Adrenal gland (tissue), 9 donors: ENCODE measurements at regions not wholly inside any gene's neighbourhood (a gene's known extent, or its start where the extent isn't known, plus 50 kb on each side); places are given as distances from the start of the nearest gene placed in this dataset.

Source experiments
- DNase-seq, 7 donors: peaks; one replicate each; pipeline ENCODE4 v3.0.0-alpha.2; 2019 to 2020
- H3K27ac ChIP-seq, 5 donors: fragments of 200-600 bp; sonication (generic) in 4 of 5; 1 replicate in 3 of 5; 2 replicates in 2 of 5; pipeline versions ENCODE4 v1.5.1 to v1.8.0; 2016 to 2020; ENCODE audit warnings: mild to moderate bottlenecking in 1 of 5
- H3K27me3 ChIP-seq: fragments of 200-600 bp; 2 replicates; pipeline ENCODE4 v1.8.0; 2021
- H3K36me3 ChIP-seq, 2 donors: fragments of 200-600 bp; replicated peaks in 1 of 2; 1 replicate in 1 of 2; 2 replicates in 1 of 2; pipeline versions ENCODE4 v1.5.1 to v1.8.0; 2018 to 2022
- H3K4me1 ChIP-seq, 2 donors: fragments of 200-600 bp; replicated peaks in 1 of 2; 1 replicate in 1 of 2; 2 replicates in 1 of 2; pipeline versions ENCODE4 v1.5.1 to v1.8.0; 2018 to 2021
- H3K4me3 ChIP-seq, 4 donors: fragments of 200-600 bp; sonication (generic) in 3 of 4; one replicate each; pipeline ENCODE4 v1.5.1; 2016 to 2018
- H3K9me3 ChIP-seq, 3 donors: fragments of 200-600 bp; sonication (generic) in 1 of 3; replicated peaks in 1 of 3; 1 replicate in 2 of 3; 2 replicates in 1 of 3; pipeline versions ENCODE4 v1.5.1 to v1.8.0; 2016 to 2021
- CTCF ChIP-seq, 6 experiments: fragments of 450-650 bp in 4 of 6; fragments of 200-600 bp in 2 of 6; sonication (generic) in 1 of 6; IDR thresholded peaks; 1 replicate in 5 of 6; 2 replicates in 1 of 6; pipeline versions ENCODE4 v1.5.1 to v1.8.0; 2016 to 2021; ENCODE audit warnings: antibody characterized with exemption in 6 of 6, mild to moderate bottlenecking in 2 of 6, moderate library complexity in 1 of 6
- POLR2A ChIP-seq, 2 donors: fragments of 450-650 bp; IDR thresholded peaks; one replicate each; pipeline ENCODE4 v1.6.1; 2017; ENCODE audit warnings: antibody characterized with exemption in 2 of 2, mild to moderate bottlenecking in 2 of 2, moderate library complexity in 1 of 2
- WGBS, 4 donors: extraction: QIAGEN DNeasy Blood & Tissue Kit in 2 of 4; methylation state at CpG; one replicate each; pipeline versions ENCODE4 v1.1.5 to v1.1.7; 2013 to 2017; 5-methylcytosine and 5-hydroxymethylcytosine counted together
- intact Hi-C, 2 donors: fragments of 100-400 bp; cut with DNase I; formaldehyde crosslinking; loops; one replicate each; pipeline versions ENCODE4 v1.14.1 to v1.15.0; 2022 to 2023
- donor health status: healthy with polysubstance abuse.
- donor health status: Bipolar disorder and iron deficiency.
- donor health status: DM: yes; HTN: yes; CAD: no.
- donor health status: DM: no; HTN: no; CAD: no.
- donor health status: DM: no; HTN: no; CAD: no.

GRCh38 chr13:59144700-59145099 lies 1019.0 kb downstream of the DIAPH3 start:
- no peak for TF ChIP-seq CTCF (IDR thresholded peaks at IDR 0.05)
- no peak for TF ChIP-seq POLR2A (IDR thresholded peaks at IDR 0.05)
- Histone ChIP-seq H3K27ac (no peak overlapping the region), H3K27me3 (no peaks in the 10 kb centered on the region), H3K4me1 (no peaks in the 10 kb centered on the region), H3K9me3 (no peaks in the 10 kb centered on the region), H3K4me3 (no peak overlapping the region), H3K36me3 (no peaks in the 10 kb centered on the region)
- 74 to 100% (median 83%) methylated on average over 1 of the region's 1 CpG for WGBS, 4 donors
- DNase-seq: no peak
- intact Hi-C loops: no loop called here

- Histone ChIP-seq H3K4me3 (no peak overlapping the region), H3K4me1 (no peaks in the 10 kb centered on the region), H3K27me3 (no peaks in the 10 kb centered on the region), H3K27ac (no peak overlapping the region), H3K9me3 (no peaks in the 10 kb centered on the region), H3K36me3 (no peaks in the 10 kb centered on the region)
- DNase-seq: no peak
- TF ChIP-seq POLR2A (IDR thresholded peaks at IDR 0.05) (no peak), CTCF (IDR thresholded peaks at IDR 0.05) (no peak)
- intact Hi-C loops: no loop called here
- 75 to 89% (median 86%) methylated on average over 4 of the region's 4 CpGs for whole genome bisulfite sequencing, 4 donors
Measured at GRCh38 chr13:59145381-59145780, 1018.3 kb downstream of the DIAPH3 start.

GRCh38 chr13:59157181-59157580 lies 1006.5 kb downstream of the DIAPH3 start:
- Histone ChIP-seq H3K27me3 (no peaks in the 10 kb centered on the region), H3K4me1 (no peaks in the 10 kb centered on the region), H3K36me3 (no peaks in the 10 kb centered on the region), H3K9me3 (no peaks in the 10 kb centered on the region), H3K27ac (no peak overlapping the region), H3K4me3 (no peak overlapping the region)
- intact Hi-C loops: no loop called here
- no peak for DNase-seq
- TF ChIP-seq CTCF (IDR thresholded peaks at IDR 0.05): no peak
- no peak for TF ChIP-seq POLR2A (IDR thresholded peaks at IDR 0.05)
- 65 to 76% (median 70%) methylated on average over 3 of the region's 3 CpGs for WGBS, 4 donors

- Histone ChIP-seq H3K9me3 (no peaks in the 10 kb centered on the region), H3K27ac (no peak overlapping the region), H3K4me1 (no peaks in the 10 kb centered on the region), H3K36me3 (no peaks in the 10 kb centered on the region), H3K4me3 (no peak overlapping the region), H3K27me3 (no peaks in the 10 kb centered on the region)
- intact Hi-C loops: no loop called here
- TF ChIP-seq POLR2A (IDR thresholded peaks at IDR 0.05): no peak
- no peak for TF ChIP-seq CTCF (IDR thresholded peaks at IDR 0.05)
- no peak for DNase-seq
Measured at GRCh38 chr13:59166174-59166573, 997.6 kb downstream of the DIAPH3 start.
